ENCODE measurements at regions not wholly inside any gene's neighbourhood (a gene's known extent, or its start where the extent isn't known, plus 50 kb on each side); places are given as distances from the start of the nearest gene placed in this dataset.

DNA sequence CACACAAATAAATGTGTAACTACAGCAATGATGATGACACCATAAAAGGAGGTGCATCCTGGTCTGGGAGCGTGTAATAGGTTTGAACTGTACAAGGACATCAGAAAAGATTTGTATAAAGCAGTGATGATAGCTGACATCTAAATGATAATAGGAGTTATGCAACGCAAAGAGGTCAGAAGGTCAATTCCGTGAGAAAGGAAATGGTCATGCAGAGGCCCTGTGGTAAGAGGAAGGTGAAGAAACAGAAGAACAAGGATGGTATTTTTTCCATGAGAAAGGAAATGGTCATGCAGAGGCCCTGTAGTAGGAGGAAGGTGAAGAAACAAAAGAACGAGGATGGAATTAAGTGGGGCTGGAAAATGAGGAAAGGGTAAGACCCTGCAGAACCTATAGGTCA lies 106.7 kb upstream of the TMPO start:
- peak in 1 of 2 donors; percentile 22 for DNase-seq

DNA sequence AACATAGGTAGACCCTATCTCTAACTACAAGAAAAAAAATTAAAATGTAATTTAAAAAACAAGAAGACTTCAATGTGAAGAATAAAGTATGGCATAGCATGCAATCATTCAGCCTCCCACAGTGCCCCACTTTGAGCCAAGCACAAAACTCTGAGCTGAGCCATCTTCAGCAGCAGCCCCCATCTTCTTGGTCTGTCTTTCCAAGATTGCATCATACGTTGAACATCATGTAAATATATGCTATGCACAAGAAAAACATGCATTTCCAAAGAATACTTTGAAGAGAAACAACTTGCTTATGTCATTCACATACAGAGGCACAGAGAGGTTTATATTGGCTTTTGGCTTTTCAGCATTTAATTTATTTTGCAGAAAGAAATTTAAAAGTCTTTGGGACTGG lies 105.8 kb upstream of the TMPO start:
- DNase-seq, result no peak

DNA sequence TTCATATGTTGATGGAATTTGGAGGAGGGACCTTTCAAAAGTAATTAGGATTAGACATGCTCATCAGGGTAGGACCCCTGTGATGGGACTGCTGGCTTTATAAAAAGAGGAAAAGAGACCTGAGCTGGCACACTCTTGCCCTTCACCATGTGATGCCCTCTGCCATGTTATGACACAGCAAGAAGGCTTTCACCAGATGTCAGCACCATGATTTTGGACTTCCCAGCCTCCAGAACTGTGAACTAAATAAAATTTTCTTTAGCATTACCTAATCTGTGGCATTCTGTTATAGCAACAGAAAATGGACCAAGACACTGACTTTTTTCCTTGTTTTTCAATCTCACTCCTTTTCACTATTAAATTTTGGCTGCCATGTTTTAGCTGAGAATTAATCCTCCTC lies 105.0 kb upstream of the TMPO start:
- DNase-seq, result no peak

DNA sequence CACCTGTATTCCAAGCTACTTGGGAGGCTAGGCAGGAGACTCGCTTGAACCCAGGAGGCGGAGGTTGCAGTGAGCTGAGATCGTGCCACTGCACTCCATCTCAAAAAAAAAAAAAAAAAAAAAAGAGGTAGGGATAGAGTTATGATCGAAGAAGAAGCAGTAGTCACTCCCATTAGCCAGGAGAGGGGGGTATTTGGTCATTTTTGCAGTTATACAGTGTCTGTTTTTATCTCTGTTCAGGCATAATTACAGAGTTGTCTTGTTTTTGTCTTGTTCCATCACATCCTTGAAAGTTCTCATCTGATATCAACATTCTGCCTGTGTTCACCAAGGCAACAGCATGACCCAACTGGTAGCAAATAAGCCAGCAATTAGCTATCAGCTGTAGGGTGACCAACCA lies 98.5 kb upstream of the TMPO start:
- no peak for DNase-seq

DNA sequence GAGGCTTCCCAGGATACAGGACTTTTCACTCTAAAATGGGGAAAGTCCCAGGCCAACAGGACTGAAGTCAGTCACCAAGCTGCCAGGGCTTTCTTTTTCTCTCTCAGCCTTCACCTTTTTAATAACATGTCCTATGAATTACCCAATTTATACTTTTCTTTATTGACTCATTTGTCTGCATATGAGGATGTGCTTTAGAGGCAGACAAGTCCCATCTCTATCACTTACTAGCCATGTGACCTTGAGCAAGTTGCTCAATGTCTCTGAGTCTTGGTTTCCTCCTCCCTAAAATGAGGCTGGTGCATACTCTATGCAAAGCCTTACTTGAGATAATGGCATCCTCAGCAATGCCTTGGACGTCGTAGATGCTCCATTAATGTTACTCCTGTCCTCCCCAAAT lies 98.1 kb upstream of the TMPO start:
- no peak for DNase-seq

DNA sequence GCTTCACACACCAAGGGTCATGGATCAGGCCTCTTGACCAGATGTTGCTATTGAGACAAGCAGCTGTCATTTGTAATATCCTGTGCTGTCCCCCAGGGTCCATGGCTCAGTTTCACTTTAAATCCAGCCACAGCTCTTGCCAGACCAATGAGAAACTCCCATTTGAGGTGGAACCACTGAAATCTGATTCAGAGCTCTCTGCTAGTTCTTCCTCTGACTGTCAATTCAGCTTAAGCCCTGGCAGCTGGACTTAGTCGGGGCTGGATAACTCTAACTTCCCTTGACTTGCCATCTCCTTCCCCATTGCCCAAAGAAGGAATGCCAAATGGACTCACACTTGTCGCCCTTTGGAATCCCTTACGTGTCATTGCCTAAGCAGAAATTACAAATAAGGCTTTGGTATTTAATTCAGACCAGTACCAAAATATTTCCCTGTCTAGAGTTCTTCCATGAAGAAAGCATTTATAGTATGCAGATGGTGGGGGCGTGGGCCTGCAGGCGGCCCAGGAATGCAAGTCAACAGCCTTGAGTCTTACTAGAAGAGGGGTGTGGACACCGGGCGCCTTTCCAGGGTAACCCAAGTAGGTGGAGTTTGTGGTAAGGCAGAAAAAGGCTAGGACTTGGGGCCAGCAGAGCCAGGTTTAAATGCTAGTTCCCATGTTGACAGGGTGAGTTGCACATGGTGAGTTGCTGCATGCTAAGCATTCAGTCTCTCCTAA lies 96.9 kb upstream of the TMPO start:
- DNase-seq, result no peak

DNA sequence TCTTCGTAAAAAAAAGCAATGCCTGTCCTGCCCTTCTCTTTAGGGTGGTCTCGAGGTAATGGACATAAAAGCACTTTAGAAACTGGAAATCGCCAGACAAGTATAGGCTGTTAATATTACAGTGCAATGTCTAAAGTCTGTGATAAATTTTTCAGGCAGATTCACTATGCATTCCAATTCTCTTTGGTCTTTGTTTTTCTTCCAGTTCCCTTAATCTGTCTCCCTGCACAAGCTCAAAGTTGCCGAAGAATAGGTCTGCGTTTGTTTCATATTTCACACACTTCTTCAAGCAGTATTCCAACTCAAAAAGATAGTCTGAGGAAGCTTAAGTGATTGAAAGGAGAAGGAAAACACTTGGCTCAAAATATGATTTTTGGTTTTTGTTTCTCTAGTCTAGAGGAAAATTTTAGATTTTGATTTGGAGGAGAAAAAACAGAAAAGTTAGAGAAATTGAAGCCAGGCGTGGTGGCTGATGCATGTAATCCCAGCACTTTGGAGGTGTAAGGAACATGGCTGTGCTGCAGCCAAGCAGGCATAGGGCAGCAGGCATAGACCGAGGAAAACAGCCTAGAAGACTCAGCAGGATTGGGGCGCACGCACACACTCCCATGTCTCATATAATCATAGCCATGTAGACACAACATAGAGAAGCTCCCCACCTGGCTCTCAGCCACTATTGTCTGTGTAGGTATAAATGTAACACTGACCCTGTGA lies 96.2 kb upstream of the TMPO start:
- DNase-seq, result no peak

DNA sequence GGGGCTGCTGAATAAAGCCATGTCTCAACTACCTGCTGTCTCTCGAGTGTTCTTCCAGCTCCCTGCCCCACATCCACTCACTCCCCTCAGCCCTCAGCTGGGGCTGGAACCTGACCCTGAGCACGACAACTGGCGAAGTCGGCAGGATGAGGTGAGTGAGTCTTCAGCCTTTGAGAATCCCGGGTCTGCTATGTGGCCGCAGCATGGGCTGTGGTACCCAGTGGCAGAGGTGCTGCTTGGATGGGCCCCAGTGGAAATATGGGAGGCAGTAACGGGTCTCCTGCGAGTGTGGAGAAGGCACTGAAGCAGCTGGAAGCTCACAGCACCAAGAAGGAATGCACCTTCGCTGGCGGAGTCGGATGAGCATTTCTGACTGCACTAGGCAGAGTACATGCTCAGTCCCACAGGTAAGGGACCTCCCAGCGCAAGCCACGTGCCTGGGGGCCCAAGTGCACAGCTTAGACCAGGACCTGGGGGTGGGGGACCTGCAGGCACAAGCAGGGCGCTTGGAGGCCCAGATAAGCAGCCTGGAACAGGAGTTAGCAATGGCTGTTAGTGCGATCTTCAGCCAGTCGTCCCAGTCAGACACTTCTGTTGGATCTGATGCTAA lies 95.5 kb upstream of the TMPO start:
- no peak for DNase-seq

DNA sequence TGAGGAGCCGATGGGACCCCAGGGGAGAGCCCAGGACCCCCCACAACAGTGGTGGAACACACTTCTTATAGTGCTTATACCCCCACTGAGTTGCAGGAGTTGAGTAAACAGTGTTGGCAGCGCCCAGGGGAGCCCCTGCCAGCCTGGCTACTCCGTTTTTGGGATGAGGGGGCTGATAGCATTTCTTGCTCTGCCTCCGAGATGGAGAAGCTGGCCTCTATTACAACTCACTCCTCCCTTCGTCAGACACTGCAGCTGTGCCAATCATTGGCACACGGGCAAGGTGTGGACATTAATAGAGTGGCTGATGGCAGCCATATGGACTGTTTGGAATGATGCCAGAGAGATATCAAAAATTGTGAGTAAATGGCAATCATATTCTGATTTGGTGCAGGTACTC lies 94.9 kb upstream of the TMPO start:
- DNase-seq, result no peak

DNA sequence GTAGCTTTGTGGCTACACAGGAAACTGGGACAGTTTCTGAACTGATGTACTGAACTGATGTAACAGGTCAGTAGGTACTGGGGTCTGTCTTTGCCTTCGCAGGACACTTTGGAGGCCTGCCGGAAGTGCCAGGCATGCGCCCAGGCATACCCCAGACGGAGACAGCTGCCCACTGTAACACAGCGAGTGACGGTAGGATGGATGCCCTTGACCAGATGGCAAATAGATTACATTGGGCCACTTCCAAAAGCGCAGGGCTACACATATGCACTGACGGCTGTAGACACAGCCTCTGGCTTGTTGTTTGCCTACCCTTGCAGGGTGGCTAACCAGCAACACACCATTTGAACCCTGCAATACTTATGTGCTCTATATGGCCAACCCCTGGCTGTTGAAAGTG lies 94.1 kb upstream of the TMPO start:
- no peak for DNase-seq

DNA sequence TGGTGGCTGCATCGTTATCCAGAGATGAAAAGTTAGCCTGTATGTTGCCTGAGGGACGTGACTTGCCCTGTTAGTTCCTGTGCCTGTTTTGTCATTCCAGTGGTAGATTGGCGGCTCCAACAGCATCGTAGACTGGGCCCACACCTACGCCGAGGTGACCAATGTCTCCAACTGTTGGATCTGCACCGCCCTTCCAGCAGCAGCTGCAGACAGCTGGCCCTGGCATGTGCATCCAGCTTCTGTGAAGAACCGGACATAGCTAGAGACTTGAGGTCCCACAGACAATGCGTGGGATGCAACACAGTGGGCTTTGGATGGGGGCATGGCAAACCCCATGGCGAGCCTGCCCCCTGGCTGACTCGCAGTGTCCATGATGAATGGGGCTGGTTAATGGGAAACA lies 93.0 kb upstream of the TMPO start:
- no peak for DNase-seq

DNA sequence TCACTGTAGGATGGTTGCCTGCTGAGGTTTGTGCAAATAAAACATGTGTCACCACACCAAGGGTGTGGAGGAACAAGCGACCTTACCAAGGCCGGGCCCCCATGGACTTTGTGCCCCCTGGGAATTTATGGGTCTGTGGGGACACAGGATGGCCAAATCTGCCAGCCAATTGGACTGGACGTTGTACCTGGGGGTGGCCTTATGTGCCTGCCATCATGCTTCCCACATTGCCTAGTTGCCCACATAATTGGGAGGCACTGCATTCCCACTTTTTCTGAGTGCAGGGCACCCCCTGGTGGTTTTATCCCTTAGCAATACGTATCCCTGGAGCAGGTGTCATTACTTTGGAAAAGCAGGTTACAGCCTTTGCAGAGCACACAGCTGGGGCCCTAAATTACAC lies 92.6 kb upstream of the TMPO start:
- DNase-seq, result no peak

DNA sequence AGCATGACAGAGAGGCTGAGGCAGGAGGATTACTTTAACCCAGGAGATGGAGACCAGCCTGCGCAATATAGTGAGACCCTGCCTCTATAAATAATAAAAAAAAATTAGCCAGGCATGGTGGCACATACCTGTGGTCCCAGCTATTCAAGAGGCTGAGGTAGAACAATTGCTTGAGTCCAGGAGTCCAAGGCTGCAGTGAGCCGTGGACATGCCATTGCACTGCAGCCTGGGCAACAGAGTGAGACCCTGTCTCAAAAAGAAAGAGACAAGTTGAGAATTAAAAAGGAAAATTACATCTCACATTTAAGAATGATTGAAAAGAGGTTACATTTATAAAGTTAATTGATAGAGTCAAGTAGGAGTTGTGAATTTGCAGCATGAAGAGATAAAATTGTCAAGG lies 91.4 kb upstream of the TMPO start:
- DNase-seq, result no peak

DNA sequence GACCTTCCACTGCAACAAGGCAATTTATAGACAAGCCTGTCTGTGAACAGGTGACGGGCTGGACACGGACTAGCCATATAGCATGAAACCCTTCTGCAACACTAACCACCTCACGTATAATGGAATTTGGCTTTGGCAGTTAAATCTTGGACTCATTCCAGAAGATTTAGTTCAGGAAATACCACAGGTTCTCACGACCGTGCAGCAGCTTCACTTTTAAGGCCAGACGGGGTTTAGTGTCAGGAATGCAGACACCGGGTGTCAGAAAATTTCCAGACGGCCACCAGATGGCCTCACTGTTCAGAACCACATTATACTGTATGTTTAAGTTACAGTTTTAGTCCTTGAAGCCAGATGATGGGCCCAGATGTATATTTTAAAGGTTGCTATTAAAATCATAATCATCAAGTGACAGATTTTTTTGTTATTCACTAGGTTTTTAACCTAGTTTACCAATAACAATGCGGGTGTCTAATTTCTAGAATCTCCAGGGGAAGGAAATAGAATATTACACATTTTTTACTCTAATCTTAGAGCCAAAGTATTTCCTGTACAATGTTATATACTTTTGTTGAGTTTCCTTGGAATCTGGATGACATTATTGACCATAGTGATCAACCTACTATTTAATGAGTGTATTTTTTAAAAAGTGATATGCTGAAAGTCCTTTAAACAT lies 90.5 kb upstream of the TMPO start:
- DNase-seq, result peak; percentile 54 to 55

DNA sequence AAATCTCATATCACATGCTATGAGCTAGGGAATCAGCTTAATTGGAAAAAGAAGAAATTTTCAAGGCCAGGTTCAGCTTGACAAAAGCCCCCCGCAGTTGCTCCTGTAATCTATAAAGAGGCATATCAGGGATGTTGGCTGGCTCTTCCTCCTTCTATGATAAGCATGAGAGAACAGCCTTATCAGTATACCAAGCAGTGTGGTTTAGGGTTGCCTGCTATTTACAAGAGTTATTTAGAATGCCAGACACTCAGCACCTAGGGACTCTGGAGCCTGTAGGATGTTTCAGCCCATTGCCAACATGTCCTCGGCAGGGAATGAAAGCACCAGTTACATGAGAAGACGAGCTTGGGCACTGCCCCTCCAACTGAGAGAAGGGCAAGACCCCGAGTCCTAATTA lies 89.5 kb upstream of the TMPO start:
- DNase-seq, result no peak

DNA sequence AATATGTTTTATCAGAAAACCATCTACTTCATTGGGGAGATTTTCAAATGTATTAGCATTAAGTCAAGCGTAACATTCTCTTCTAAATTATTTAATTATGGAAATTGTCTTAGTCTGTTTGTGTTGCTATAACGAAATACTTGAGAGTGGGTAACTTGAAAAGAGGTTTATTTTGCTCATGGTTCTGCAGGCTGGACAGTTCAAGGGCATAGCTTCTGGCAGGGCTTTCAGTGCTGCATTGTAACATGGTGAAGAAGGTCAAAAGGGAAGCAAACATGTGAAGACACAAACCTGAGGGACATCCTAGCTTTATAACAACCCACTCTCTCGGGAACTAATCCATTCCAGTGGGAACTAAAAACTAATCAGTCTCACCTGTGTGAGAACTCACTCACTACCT lies 84.3 kb upstream of the TMPO start:
- no peak for DNase-seq

DNA sequence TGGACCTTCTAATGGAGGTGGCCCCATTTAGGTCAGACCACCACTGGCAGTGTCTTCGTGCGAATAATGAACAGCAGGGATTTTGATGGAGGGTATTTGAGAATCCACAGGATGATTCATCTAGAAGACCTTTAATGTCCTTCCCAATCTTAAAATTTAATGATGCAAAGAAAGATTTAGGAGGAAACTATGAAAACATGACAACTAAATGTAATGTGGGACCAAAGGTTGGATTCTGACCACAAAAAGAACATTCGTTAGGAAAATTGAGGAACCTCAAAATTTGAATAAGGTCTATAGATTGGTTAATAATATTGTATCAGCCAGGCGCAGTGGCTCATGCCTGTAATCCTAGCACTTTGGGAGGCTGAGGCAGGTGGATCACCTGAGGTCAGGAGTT lies 78.2 kb upstream of the TMPO start:
- DNase-seq, result no peak

DNA sequence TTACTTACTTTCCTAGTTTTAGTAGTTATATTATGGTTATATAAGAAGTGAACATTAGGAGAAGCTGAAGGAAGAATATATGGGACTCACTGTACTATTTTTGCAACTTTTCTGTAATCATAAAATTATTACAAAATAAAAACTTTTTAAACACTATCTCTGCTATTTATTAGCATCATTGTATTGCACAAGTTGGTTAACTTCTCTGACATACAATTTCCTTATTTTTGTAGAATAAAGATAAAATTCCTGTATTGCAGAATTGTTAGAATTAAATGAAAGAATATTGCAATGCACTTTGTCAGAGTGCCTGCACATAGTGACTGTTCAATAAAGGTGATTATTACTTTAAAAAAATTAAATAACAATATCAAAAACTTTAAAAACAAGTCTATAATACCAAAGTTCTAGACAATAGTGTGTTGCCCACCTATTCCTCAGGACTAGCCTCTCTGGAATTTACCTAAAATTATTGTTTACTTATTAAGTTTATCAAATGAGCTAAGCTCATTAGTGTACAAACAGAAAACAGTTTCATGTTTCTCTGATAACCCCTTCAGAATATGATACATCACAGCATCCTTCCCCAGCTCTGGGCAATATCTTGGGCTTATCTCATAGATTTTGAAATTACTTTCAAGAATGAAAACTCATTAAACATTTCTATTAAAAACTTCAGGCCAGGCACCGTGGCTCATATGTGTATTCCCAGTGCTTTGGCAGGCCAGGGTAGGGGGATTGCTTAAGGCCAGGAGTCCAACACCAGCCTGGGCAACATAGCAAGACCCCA lies 77.4 kb upstream of the TMPO start:
- DNase-seq, result no peak

DNA sequence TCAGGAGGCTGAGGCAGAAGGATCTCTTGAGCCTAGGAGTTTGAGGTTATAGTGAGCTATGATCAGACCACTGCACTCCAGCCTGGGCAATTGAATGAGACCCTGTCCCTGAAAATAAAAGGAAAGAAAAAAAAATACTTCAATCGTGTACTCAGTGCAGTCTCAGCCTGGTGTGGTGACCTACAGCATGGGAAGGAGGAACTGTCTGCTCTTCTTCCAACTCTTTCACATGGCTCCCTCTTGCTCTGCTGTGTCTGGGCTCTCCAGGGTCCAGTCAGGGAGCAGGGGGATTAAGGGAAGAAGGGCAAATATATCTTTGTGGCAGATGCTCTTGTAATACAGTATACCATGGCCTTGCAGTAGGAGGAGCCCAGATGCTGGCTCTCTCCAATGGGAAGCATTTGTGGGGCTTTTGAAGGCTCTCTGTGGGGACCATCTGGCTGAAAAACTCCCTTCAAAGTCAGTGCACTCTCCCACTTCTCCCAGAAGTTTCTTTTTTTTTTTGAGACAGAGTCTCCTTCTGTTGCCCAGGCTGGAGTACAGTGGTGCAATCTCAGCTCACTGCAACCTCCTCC lies 76.6 kb upstream of the TMPO start:
- no peak for DNase-seq

DNA sequence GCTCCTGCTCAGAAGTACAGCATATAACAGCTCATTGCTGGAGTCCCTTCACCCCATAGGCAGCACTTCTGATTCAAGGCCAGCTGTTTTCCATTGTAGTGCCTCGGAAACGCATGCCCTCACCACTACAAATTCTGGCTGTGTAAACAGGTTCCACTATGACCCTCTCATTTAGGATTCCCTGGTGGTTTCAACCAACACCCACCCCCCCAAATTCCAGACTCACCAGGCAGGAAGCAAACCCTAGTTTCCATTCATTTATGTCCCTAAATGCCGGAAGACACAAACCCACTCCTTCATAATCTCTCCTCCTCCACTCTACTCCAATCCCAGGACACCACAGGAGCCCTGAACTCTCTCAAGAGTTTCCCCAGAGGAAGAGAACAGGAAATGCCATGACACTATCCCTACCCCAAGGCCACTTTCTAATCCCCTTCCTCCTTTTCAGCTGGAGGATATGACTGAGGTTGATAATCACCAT lies 75.9 kb upstream of the TMPO start:
- DNase-seq, result peak in 1 of 2 donors; percentile 16

DNA sequence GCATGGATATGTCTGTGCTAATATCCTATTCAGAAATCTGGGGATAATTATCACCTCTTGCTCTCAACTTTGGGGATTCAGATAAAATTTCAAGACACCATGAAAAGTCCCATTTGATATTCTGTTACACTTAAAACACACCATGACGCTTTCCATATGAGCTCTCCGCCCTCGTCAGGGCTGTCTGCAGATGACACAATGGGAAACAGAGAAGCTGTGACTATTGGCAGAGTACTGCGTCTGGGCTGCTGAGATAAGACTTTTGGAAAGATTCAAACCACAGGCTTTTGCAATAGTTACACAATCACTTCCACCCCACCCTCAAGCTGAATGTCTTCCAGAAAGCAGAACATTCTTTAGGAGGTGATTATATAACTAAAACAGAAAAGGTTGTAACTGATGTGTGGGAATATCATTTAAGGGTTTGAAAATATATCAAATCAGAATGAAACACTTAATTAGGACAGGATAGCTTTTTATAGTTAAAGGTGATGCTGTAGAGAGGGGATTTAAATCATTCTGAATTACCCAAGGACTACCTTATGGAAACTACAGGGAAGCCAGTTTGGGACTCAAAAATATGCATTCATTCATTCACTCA lies 75.3 kb upstream of the TMPO start:
- DNase-seq, result peak; percentile 15 to 75

DNA sequence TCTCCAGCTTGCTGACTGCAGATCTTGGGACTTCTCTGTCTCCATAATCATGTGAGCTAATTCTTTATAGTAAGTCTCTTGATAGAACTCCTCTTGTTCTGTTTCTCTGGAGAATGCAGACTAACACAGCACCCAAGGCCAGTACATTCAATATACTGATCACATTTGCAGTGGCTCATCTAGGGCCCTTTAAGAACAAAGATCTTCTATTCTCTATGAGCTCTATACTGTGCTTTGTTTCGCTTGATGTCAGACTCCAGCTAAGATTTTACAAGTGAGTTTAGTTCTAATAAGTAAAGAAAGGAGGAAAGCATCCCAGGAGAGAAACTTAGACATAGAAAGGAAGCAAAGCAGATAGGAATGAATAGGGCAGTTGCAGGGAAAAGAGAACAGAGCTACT lies 69.3 kb upstream of the TMPO start:
- DNase-seq, result no peak

All from CD4-positive, alpha-beta T cell treated with Interleukin-1 beta for 1 hour (primary cell).